GM23338 (cell line): ENCODE measurements at regions not wholly inside any gene's neighbourhood (a gene's known extent, or its start where the extent isn't known, plus 50 kb on each side); places are given as distances from the start of the nearest gene placed in this dataset.

Source experiments
- CTCF ChIP-seq, 2 experiments: fragments of 200-600 bp in 1 of 2; sonication (generic) in 1 of 2; conservative IDR thresholded peaks; 2 replicates each; pipeline versions ENCODE4 v1.5.1 to v1.6.1; 2016 to 2017; ENCODE audit warnings: antibody characterized with exemption in 2 of 2, low read depth in 2 of 2, mild to moderate bottlenecking in 2 of 2, moderate library complexity in 1 of 2
- ETS1 ChIP-seq: IDR thresholded peaks from 2 replicates; pipeline ENCODE4 v1.6.1; 2016; ENCODE audit warnings: antibody characterized with exemption
- EZH2 ChIP-seq: fragments of 200-600 bp; sonication (generic); IDR thresholded peaks from one replicate; pipeline ENCODE4 v1.8.0; 2017; ENCODE audit warnings: antibody characterized with exemption, mild to moderate bottlenecking, low read depth; ENCODE audit not compliant: unreplicated experiment
- EZH2phosphoT487 ChIP-seq: fragments of 200-600 bp; sonication (generic); IDR thresholded peaks from one replicate; pipeline ENCODE4 v1.8.1; 2018; ENCODE audit warnings: antibody characterized with exemption; ENCODE audit not compliant: unreplicated experiment
- NANOG ChIP-seq: IDR thresholded peaks from 2 replicates; pipeline ENCODE4 v1.6.1; 2016; ENCODE audit warnings: antibody characterized with exemption, borderline replicate concordance
- POLR2AphosphoS5 ChIP-seq: IDR thresholded peaks from 2 replicates; pipeline ENCODE4 v1.6.1; 2016; ENCODE audit warnings: antibody characterized with exemption, low read depth
- REST ChIP-seq: IDR thresholded peaks from one replicate; pipeline ENCODE4 v1.6.1; 2018; ENCODE audit warnings: antibody characterized with exemption; ENCODE audit not compliant: unreplicated experiment
- STAT1 ChIP-seq: IDR thresholded peaks from one replicate; pipeline ENCODE4 v1.6.1; 2016; ENCODE audit warnings: antibody characterized with exemption; ENCODE audit not compliant: unreplicated experiment
- ZNF114 ChIP-seq: fragments of 250-450 bp; sonication (Bioruptor Pico); IDR thresholded peaks from 2 replicates; pipeline ENCODE4 v1.5.0; 2020; ENCODE audit warnings: mild to moderate bottlenecking, moderate library complexity

DNA sequence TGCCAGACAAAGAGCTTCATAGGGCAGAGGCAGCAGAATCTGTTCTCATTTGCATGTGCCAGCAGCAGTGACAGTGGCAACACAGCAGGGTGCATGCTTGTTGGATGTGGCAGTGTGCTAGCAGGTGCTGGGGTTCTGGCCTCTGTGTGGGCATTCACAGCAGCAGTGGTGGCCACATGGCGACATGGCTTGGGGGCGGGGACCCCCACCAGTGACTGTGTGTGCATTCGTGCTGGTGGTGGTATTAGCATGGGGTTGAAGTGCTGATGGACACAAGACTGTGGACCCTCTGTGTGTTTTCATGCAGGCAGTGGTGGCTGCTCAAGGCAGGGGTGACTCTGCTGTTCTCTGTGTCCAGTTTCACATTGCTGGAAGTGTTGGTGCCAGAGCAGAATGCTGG is 183.2 kb upstream of the PDE4D start:
- no peak for TF ChIP-seq CTCF (conservative IDR thresholded peaks at IDR 0.05; ENCODE audit: low read depth in 2 of 2)
- TF ChIP-seq POLR2AphosphoS5 = no peak
- TF ChIP-seq EZH2 = no peak
- no peak for TF ChIP-seq REST
- no peak for TF ChIP-seq STAT1
- TF ChIP-seq ETS1 = no peak
- TF ChIP-seq NANOG = no peak
- TF ChIP-seq EZH2phosphoT487 = no peak
- TF ChIP-seq ZNF114 (CRISPR knock-in tag) = no peak
